ENCODE measurements at regions not wholly inside any gene's neighbourhood (a gene's known extent, or its start where the extent isn't known, plus 50 kb on each side); places are given as distances from the start of the nearest gene placed in this dataset.

DNA sequence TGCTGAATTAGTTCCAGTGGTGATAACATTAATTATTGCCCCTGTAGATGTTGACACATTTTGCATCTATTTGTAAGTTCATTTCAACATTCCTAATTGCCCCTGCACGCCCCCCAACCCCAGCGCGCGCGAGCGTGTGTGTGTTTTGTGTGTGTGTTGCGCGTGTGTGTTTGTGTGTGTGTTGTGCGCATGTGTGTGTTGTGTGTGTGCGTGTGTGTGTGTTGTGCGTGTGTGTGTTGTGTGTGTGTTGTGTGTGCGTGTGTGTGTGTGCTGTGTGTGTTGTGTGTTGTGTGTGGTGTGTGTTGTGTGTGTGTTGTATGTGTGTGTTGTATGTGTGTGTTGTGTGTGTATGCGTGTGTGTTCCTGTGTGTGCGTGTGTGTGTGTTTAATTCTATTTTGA lies 245.7 kb upstream of the GMDS start:
- TF ChIP-seq TEAD4 (IDR thresholded peaks at IDR 0.05) (no peak), FOXM1 (IDR thresholded peaks at IDR 0.05; ENCODE audit: borderline replicate concordance, low read depth) (no peak), CEBPB (IDR thresholded peaks at IDR 0.05) (no peak), RAD21 (IDR thresholded peaks at IDR 0.05; ENCODE audit: low read depth) (no peak), CREB1 (IDR thresholded peaks at IDR 0.05; ENCODE audit: low read depth) (no peak), EGR1 (IDR thresholded peaks at IDR 0.05) (no peak), YY1 (IDR thresholded peaks at IDR 0.05; ENCODE audit: low read depth) (no peak), TCF12 (IDR thresholded peaks at IDR 0.05; ENCODE audit: low read depth) (no peak), ZBTB7A (IDR thresholded peaks at IDR 0.05; ENCODE audit: low read depth) (no peak), TAF1 (IDR thresholded peaks at IDR 0.05; ENCODE audit: low read depth) (no peak), NFIC (IDR thresholded peaks at IDR 0.05) (no peak), EP300 (IDR thresholded peaks at IDR 0.05; ENCODE audit: borderline replicate concordance) (no peak)
- TF ChIP-seq, protein P1, sequence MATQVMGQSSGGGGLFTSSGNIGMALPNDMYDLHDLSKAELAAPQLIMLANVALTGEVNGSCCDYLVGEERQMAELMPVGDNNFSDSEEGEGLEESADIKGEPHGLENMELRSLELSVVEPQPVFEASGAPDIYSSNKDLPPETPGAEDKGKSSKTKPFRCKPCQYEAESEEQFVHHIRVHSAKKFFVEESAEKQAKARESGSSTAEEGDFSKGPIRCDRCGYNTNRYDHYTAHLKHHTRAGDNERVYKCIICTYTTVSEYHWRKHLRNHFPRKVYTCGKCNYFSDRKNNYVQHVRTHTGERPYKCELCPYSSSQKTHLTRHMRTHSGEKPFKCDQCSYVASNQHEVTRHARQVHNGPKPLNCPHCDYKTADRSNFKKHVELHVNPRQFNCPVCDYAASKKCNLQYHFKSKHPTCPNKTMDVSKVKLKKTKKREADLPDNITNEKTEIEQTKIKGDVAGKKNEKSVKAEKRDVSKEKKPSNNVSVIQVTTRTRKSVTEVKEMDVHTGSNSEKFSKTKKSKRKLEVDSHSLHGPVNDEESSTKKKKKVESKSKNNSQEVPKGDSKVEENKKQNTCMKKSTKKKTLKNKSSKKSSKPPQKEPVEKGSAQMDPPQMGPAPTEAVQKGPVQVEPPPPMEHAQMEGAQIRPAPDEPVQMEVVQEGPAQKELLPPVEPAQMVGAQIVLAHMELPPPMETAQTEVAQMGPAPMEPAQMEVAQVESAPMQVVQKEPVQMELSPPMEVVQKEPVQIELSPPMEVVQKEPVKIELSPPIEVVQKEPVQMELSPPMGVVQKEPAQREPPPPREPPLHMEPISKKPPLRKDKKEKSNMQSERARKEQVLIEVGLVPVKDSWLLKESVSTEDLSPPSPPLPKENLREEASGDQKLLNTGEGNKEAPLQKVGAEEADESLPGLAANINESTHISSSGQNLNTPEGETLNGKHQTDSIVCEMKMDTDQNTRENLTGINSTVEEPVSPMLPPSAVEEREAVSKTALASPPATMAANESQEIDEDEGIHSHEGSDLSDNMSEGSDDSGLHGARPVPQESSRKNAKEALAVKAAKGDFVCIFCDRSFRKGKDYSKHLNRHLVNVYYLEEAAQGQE (IDR thresholded peaks at IDR 0.05; ENCODE audit: low read depth), result no peak
- TF ChIP-seq, protein P2, sequence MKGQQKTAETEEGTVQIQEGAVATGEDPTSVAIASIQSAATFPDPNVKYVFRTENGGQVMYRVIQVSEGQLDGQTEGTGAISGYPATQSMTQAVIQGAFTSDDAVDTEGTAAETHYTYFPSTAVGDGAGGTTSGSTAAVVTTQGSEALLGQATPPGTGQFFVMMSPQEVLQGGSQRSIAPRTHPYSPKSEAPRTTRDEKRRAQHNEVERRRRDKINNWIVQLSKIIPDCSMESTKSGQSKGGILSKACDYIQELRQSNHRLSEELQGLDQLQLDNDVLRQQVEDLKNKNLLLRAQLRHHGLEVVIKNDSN (IDR thresholded peaks at IDR 0.05), result no peak
- TF ChIP-seq, protein P3, sequence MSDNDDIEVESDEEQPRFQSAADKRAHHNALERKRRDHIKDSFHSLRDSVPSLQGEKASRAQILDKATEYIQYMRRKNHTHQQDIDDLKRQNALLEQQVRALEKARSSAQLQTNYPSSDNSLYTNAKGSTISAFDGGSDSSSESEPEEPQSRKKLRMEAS (IDR thresholded peaks at IDR 0.05), result no peak

DNA sequence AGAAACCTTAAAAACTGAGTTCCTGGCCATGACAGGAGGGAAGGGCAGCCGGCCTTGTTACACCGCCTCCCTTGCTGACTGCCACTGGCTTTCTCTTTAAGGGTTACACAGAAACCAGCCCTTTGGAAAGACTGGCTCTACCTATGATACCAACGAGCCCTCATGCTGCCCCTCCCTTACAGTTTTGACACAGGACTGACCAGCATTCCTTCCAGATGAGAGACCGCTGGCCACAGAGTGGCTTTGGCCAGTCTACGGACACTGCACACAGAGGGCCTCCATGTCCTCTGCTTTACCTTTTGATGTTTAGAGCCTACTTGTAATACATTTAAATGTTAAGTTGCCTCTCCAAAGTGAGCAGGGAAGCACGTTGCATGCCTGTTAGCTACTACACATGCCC lies 243.2 kb upstream of the GMDS start:
- TF ChIP-seq NFIC (IDR thresholded peaks at IDR 0.05) (no peak), TEAD4 (IDR thresholded peaks at IDR 0.05) (no peak), TAF1 (IDR thresholded peaks at IDR 0.05; ENCODE audit: low read depth) (no peak), ZBTB7A (IDR thresholded peaks at IDR 0.05; ENCODE audit: low read depth) (no peak), RAD21 (IDR thresholded peaks at IDR 0.05; ENCODE audit: low read depth) (no peak), YY1 (IDR thresholded peaks at IDR 0.05; ENCODE audit: low read depth) (no peak), EP300 (IDR thresholded peaks at IDR 0.05; ENCODE audit: borderline replicate concordance) (no peak), TCF12 (IDR thresholded peaks at IDR 0.05; ENCODE audit: low read depth) (no peak), CREB1 (IDR thresholded peaks at IDR 0.05; ENCODE audit: low read depth) (no peak), FOXM1 (IDR thresholded peaks at IDR 0.05; ENCODE audit: borderline replicate concordance, low read depth) (no peak)
- TF ChIP-seq, protein P2 (IDR thresholded peaks at IDR 0.05), result no peak
- TF ChIP-seq, protein P3 (IDR thresholded peaks at IDR 0.05), result no peak

DNA sequence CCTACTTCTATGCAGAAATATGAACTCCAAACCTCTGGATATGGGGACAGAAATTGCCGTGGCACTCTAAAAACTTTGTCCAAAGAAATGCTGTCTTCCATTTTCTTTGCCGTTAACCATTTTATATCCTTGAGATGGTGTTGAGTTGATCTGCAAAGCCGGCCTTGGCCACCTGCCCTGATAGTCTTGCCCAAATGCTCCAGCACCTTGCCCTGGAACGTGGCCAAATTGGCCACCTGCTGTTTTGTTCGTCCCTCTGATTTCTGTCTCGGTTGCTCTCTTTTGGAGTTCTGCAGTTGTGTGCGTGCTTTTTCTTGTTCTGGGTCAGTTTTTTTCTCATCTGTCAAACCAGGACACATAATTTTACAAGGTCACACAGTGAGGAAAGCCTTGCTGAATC lies 239.7 kb upstream of the GMDS start:
- TF ChIP-seq, protein P3 (IDR thresholded peaks at IDR 0.05), result no peak
- TF ChIP-seq NFIC (IDR thresholded peaks at IDR 0.05), result peak; percentile 73

DNA sequence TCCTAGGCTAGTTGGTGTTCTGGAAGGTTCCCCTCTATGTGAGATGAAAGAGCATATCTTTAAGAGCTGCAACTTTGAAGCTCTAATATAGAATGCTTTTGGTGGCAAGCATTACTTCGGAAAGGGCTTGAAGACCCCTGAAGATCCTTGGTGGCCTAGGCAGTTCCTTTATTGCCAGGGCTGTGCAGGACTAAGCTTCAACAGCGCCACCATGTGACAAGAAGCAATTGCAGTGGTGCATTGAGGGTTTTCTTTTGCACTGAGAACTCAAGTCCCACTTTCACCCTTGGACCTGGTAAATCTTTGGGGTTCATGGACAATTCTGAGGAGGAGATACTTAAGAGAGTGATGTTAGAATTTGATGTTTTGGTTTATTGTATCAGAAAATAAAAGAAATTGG lies 237.4 kb upstream of the GMDS start:
- TF ChIP-seq, protein P2 (IDR thresholded peaks at IDR 0.05), result no peak
- 0 out of 2 replicates have a peak, but pooled peaks have one; percentile 5 for TF ChIP-seq RAD21 (IDR thresholded peaks at IDR 0.05; ENCODE audit: low read depth)

DNA sequence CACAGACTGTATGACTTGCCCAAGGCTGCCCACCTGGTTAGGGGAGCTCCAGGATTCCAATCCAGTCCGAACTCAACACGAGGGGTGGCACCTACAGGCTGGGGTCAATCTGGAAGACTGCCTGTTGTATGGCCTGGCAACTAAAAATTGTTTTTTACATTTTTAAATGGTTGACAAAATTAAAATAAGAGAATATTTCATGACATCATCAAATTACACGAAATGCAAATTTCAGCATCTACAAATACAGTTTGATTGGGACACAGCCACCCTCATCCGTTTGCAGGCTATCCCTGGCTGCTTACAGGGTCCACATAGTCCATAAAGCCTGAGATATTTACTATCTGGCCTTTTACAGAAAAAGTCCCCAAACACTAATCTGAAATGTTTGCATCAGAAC lies 235.9 kb upstream of the GMDS start:
- no peak for TF ChIP-seq CREB1 (IDR thresholded peaks at IDR 0.05; ENCODE audit: low read depth)
- TF ChIP-seq RAD21 (IDR thresholded peaks at IDR 0.05; ENCODE audit: low read depth), result no peak
- no peak for TF ChIP-seq CEBPB (IDR thresholded peaks at IDR 0.05)
- TF ChIP-seq EP300 (IDR thresholded peaks at IDR 0.05; ENCODE audit: borderline replicate concordance), result no peak

DNA sequence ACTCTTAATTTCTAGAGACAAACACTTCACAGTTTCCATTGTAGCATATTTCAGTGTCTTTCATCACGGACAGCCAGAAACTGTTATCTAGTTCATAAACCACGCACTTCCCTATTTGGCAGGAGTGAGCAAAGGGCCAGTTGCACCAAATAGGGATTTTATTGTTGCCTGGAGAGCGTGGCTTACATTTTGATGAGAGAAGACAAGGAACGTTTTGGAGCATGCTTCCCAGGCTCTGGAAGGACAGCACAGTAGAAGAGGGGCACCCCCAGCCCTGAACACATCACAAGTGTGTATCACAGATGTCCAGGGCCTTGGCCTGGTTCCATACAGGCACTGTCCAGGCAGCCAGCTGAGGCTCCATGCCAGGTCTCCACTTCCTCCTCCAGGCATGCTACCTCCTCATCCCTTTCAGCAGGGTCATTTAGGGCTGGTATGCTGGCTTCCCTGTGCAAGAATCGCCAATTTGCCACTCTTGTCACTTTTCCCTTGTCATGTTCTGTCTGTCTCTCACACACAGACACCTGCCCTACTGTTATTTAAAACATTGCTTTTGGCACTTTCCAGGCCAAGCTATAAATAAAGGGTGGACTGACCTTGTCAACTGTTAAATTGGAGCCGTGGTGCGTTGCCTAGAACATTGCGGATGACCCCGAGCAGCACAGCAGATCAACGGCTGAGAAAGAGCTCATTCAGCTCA lies 235.0 kb upstream of the GMDS start:
- TF ChIP-seq ZBTB7A (IDR thresholded peaks at IDR 0.05; ENCODE audit: low read depth) (no peak), YY1 (IDR thresholded peaks at IDR 0.05; ENCODE audit: low read depth) (no peak)

DNA sequence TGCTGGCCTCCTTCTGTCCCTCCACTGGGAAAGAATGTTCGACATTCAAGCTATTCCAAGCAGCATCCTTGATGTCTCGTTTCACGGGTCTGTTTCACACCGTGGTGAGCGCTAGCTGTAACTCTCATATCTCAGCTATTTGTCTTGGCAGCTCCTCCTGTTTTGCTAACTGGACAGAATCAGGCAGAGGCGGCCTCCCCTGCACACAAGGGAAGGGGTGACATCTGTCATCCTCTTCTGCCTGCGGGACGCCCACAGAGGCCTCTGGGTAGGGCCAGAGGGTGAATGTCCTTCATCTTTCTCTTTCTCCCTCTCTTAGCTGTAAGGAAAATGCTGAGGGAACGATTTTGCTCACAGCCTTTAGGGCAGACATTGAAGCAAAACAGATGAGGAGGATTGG lies 232.8 kb upstream of the GMDS start:
- TF ChIP-seq YY1 (IDR thresholded peaks at IDR 0.05; ENCODE audit: low read depth), result no peak
- no peak for TF ChIP-seq NFIC (IDR thresholded peaks at IDR 0.05)
- no peak for TF ChIP-seq ZBTB7A (IDR thresholded peaks at IDR 0.05; ENCODE audit: low read depth)

DNA sequence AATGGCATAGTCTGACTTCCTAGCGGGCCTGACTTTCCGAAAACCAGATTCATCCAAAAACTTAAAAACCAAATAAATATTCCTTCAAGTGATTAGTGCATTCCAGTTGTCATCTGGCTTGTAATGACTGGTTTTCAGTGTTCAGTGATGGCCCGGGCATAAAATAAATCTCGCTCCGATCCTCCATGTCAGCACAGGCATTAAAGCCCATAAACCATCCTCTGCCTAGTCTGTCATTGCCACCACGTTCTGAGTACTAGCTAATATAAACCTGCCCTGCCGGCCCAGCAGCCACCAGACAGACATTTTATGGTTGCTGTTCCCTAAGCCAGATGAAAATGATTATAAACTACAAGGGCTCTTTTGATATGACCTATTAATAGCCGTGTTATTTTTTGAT lies 232.3 kb upstream of the GMDS start:
- TF ChIP-seq YY1 (IDR thresholded peaks at IDR 0.05; ENCODE audit: low read depth) (no peak), ZBTB7A (IDR thresholded peaks at IDR 0.05; ENCODE audit: low read depth) (no peak), RAD21 (IDR thresholded peaks at IDR 0.05; ENCODE audit: low read depth) (no peak), TAF1 (IDR thresholded peaks at IDR 0.05; ENCODE audit: low read depth) (no peak), EGR1 (IDR thresholded peaks at IDR 0.05) (no peak), FOXM1 (IDR thresholded peaks at IDR 0.05; ENCODE audit: borderline replicate concordance, low read depth) (no peak), TCF12 (IDR thresholded peaks at IDR 0.05; ENCODE audit: low read depth) (no peak), NFIC (IDR thresholded peaks at IDR 0.05) (no peak), CREB1 (IDR thresholded peaks at IDR 0.05; ENCODE audit: low read depth) (no peak), EP300 (IDR thresholded peaks at IDR 0.05; ENCODE audit: borderline replicate concordance) (no peak), CEBPB (IDR thresholded peaks at IDR 0.05) (no peak), TEAD4 (IDR thresholded peaks at IDR 0.05) (no peak)
- TF ChIP-seq, protein P2 (IDR thresholded peaks at IDR 0.05), result no peak
- TF ChIP-seq, protein P3 (IDR thresholded peaks at IDR 0.05), result no peak
- TF ChIP-seq, protein P1 (IDR thresholded peaks at IDR 0.05; ENCODE audit: low read depth), result no peak
